GM12878 (cell line): ENCODE measurements at regions not wholly inside any gene's neighbourhood (a gene's known extent, or its start where the extent isn't known, plus 50 kb on each side); places are given as distances from the start of the nearest gene placed in this dataset.

Experiments used
- CBFB ChIP-seq: IDR thresholded peaks from 2 replicates; pipeline ENCODE4 v1.6.1; 2016; ENCODE audit warnings: antibody characterized with exemption, low read depth
- TF ChIP-seq, protein P1 (sequence below): IDR thresholded peaks from 2 replicates; pipeline ENCODE4 v1.6.1; 2012; ENCODE audit warnings: low read length, inconsistent platforms

DNA sequence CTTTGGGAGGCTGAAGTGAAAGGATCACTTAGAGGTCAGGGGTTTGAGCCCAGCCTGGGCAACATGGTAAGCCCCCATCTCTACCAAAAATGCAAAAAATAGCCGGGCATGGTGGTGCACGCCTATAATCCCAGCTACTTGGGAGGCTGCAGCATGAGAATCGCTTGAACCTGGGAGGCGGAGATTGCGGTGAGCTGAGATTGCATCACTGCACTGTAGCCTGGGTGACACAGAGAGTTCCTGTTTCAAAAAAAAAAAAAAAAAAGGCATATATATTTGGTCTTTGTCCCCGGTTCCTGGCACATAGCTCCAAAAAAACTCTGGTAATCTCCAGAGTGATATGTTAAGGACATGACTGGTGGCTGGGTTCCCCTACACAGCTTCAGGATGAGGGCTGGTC lies 147.3 kb downstream of the SEC23IP start:
- TF ChIP-seq, protein P1, sequence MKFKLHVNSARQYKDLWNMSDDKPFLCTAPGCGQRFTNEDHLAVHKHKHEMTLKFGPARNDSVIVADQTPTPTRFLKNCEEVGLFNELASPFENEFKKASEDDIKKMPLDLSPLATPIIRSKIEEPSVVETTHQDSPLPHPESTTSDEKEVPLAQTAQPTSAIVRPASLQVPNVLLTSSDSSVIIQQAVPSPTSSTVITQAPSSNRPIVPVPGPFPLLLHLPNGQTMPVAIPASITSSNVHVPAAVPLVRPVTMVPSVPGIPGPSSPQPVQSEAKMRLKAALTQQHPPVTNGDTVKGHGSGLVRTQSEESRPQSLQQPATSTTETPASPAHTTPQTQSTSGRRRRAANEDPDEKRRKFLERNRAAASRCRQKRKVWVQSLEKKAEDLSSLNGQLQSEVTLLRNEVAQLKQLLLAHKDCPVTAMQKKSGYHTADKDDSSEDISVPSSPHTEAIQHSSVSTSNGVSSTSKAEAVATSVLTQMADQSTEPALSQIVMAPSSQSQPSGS: no peak
- TF ChIP-seq CBFB: no peak
